HCT116 (cell line): ENCODE measurements at regions not wholly inside any gene's neighbourhood (a gene's known extent, or its start where the extent isn't known, plus 50 kb on each side); places are given as distances from the start of the nearest gene placed in this dataset.

Experiments
- ATAC-seq: fragments of 200-7000 bp; cut with Tn5 transposase; 2 replicates; pipeline ENCODE4 v1.9.1; 2020; ENCODE audit warnings: mild to moderate bottlenecking, moderate library complexity
- BruUV-seq: library from RNA; stranded (reverse); fragments of 400-500 nt; replicated peaks from 2 replicates; lab custom pipeline; 2021; lab: Mats Ljungman, UMichigan
- CTCF ChIA-PET: fragments of 300-600 bp; sonication (Branson Sonifier 250); formaldehyde crosslinking; loops from one replicate; lab custom pipeline; 2021; ENCODE audit warnings: antibody characterized with exemption; lab: Charles Lee
- POLR2A ChIA-PET: fragments of 300-600, 350-600 bp; sonication (Branson Sonifier 250); formaldehyde crosslinking; loops from one replicate; lab custom pipeline; 2021; ENCODE audit warnings: antibody characterized with exemption; lab: Charles Lee
- RAD21 ChIA-PET, 2 experiments: fragments of 300-600 bp; sonication (Branson Sonifier 250); formaldehyde crosslinking; loops; one replicate each; lab custom pipeline; 2023; ENCODE audit warnings: low total read pairs in 2 of 2; ENCODE audit not compliant: uncharacterized antibody in 2 of 2, unreplicated experiment in 2 of 2, low non-redundant PET in 1 of 2; lab: Charles Lee
- DNase-seq: peaks from one replicate; pipeline ENCODE4 v3.0.0-alpha.2; 2010; ENCODE audit warnings: low read depth, low spot score
- H2AFZ ChIP-seq: fragments of 200-600 bp; shearing (Covaris generic), sonication (generic); 2 replicates; pipeline ENCODE4 v1.6.1; 2017; ENCODE audit warnings: low read depth, mixed run types, mixed read lengths, antibody characterized with exemption, low read length; ENCODE audit not compliant: poor library complexity, severe bottlenecking
- H3K27ac ChIP-seq: 2 replicates; pipeline ENCODE4 v1.5.1; 2012; ENCODE audit warnings: low read depth, low read length
- H3K27me3 ChIP-seq: fragments of 200-600 bp; sonication (generic); 2 replicates; pipeline ENCODE4 v1.6.1; 2016; ENCODE audit warnings: mixed run types, low read length, mixed read lengths; ENCODE audit not compliant: insufficient read depth
- H3K36me3 ChIP-seq, 2 experiments: fragments of 200-500 bp in 1 of 2; fragments of 200-600 bp in 1 of 2; sonication (Bioruptor generic) in 1 of 2; sonication (generic) in 1 of 2; 2 replicates each; pipeline versions ENCODE4 v1.5.1 to v1.6.1; 2014 to 2016; ENCODE audit warnings: low read length in 2 of 2, inconsistent platforms in 1 of 2, mixed read lengths in 1 of 2, mixed run types in 1 of 2; ENCODE audit not compliant: insufficient read depth in 2 of 2, control insufficient read depth in 1 of 2
- H3K4me1 ChIP-seq, 2 experiments: fragments of 200-600 bp in 1 of 2; sonication (generic) in 1 of 2; 2 replicates each; pipeline versions ENCODE4 v1.5.1 to v1.6.1; 2012 to 2017; ENCODE audit warnings: low read length in 2 of 2, inconsistent platforms in 1 of 2, mild to moderate bottlenecking in 1 of 2, mixed read lengths in 1 of 2, mixed run types in 1 of 2, moderate library complexity in 1 of 2; ENCODE audit not compliant: insufficient read depth in 2 of 2, control insufficient read depth in 1 of 2
- H3K4me2 ChIP-seq: fragments of 200-600 bp; sonication (generic); 2 replicates; pipeline ENCODE4 v1.6.1; 2017; ENCODE audit warnings: mixed run types, low read length, mixed read lengths
- H3K4me3 ChIP-seq, 2 experiments: fragments of 200-600 bp in 1 of 2; sonication (generic) in 1 of 2; replicated peaks in 1 of 2; 2 replicates each; pipeline ENCODE4 v1.5.1; 2011 to 2016; ENCODE audit warnings: low read length in 2 of 2, control low read depth in 1 of 2, low read depth in 1 of 2, mild to moderate bottlenecking in 1 of 2, mixed read lengths in 1 of 2, mixed run types in 1 of 2
- H3K79me2 ChIP-seq: fragments of 200-600 bp; sonication (generic); 2 replicates; pipeline ENCODE4 v1.6.1; 2017; ENCODE audit warnings: mild to moderate bottlenecking, mixed run types, low read length, moderate library complexity, mixed read lengths; ENCODE audit not compliant: insufficient read depth
- H3K9ac ChIP-seq: fragments of 200-600 bp; sonication (generic); 2 replicates; pipeline ENCODE4 v1.6.1; 2016; ENCODE audit warnings: low read length, mixed read lengths
- H3K9me2 ChIP-seq: fragments of 200-600 bp; sonication (generic), shearing (Covaris generic); 2 replicates; pipeline ENCODE4 v1.6.1; 2017; ENCODE audit warnings: mixed run types, mild to moderate bottlenecking, moderate library complexity; ENCODE audit not compliant: insufficient read depth
- H3K9me3 ChIP-seq, 2 experiments: fragments of 200-500 bp in 1 of 2; fragments of 200-600 bp in 1 of 2; sonication (Bioruptor generic) in 1 of 2; sonication (generic) in 1 of 2; 2 replicates each; pipeline ENCODE4 v1.6.1; 2014 to 2017; ENCODE audit warnings: low read length in 2 of 2, mixed read lengths in 2 of 2, inconsistent platforms in 1 of 2, low read depth in 1 of 2, mild to moderate bottlenecking in 1 of 2, mixed run types in 1 of 2, moderate library complexity in 1 of 2; ENCODE audit not compliant: control insufficient read depth in 1 of 2, insufficient read depth in 1 of 2
- H4K20me1 ChIP-seq: fragments of 200-600 bp; sonication (generic), shearing (Covaris generic); 2 replicates; pipeline ENCODE4 v1.6.1; 2017; ENCODE audit warnings: mixed run types, mild to moderate bottlenecking, moderate library complexity; ENCODE audit not compliant: insufficient read depth
- CBX3 ChIP-seq: IDR thresholded peaks from 2 replicates; pipeline ENCODE4 v1.6.1; 2012; ENCODE audit warnings: low read depth
- CEBPB ChIP-seq: IDR thresholded peaks from 2 replicates; pipeline ENCODE4 v1.6.1; 2012; ENCODE audit warnings: low read depth
- EZH2phosphoT487 ChIP-seq: fragments of 200-600 bp; IDR thresholded peaks from 2 replicates; pipeline ENCODE4 v1.6.1; 2018; ENCODE audit warnings: antibody characterized with exemption, borderline replicate concordance
- POLR2A ChIP-seq: IDR thresholded peaks from 2 replicates; pipeline ENCODE4 v1.7.0; 2011; ENCODE audit warnings: borderline replicate concordance; ENCODE audit not compliant: insufficient read depth, insufficient read length; ENCODE audit errors: extremely low read depth
- POLR2AphosphoS5 ChIP-seq: IDR thresholded peaks from 2 replicates; pipeline ENCODE4 v1.6.1; 2011; ENCODE audit warnings: mild to moderate bottlenecking, low read depth, low read length, moderate library complexity
- RAD21 ChIP-seq: IDR thresholded peaks from 2 replicates; pipeline ENCODE4 v1.6.1; 2012; ENCODE audit warnings: low read depth, mild to moderate bottlenecking
- SIN3A ChIP-seq: IDR thresholded peaks from 2 replicates; pipeline ENCODE4 v1.6.1; 2012; ENCODE audit warnings: low read depth
- SP1 ChIP-seq: IDR thresholded peaks from 2 replicates; pipeline ENCODE4 v1.6.1; 2012; ENCODE audit warnings: low read depth
- SRF ChIP-seq: IDR thresholded peaks from 2 replicates; pipeline ENCODE4 v1.6.1; 2012; ENCODE audit warnings: low read depth
- YY1 ChIP-seq: IDR thresholded peaks from 2 replicates; pipeline ENCODE4 v1.6.1; 2011; ENCODE audit warnings: low read length, low read depth, moderate library complexity, mild to moderate bottlenecking; ENCODE audit not compliant: insufficient replicate concordance; ENCODE audit errors: extremely low read depth
- ZFX ChIP-seq: fragments of 450-650 bp; IDR thresholded peaks from 2 replicates; pipeline ENCODE4 v1.6.1; 2017
- intact Hi-C: fragments of 100-400 bp; cut with micrococcal nuclease; formaldehyde crosslinking; loops from 2 replicates; pipeline ENCODE4 v1.10.0; 2022
- TF ChIP-seq, protein P1 (sequence below): IDR thresholded peaks from 2 replicates; pipeline ENCODE4 v1.6.1; 2011; ENCODE audit warnings: mild to moderate bottlenecking, low read length, moderate library complexity; ENCODE audit not compliant: insufficient replicate concordance; ENCODE audit errors: extremely low read depth
- TF ChIP-seq, protein P2 (sequence below): IDR thresholded peaks from 2 replicates; pipeline ENCODE4 v1.6.1; 2012; ENCODE audit warnings: low read depth

DNA sequence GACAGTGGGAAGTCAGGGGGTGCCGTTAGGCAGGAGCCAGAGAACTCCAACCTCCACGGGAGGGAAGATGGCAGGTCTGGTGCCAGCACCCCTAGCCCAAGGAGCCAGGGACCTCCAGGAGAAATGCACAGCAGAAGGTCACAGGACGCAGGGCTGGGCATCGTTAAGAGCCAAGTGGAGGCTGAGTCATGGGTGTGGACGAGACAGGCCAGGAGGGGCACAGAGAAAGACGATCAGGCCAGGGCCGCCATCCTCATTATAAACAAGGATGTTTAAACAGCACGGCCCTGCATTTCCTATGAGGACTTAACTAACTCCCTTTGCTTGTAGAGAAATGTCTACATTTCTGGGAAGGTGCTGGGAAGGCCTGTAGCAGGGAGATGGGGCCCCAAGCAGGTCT is 77.9 kb upstream of the FZD10 start:
- no peak for ATAC-seq
- no TSS peak for BruUV-seq
- ChIA-PET CTCF (no interaction called here), POLR2A (no interaction called here), RAD21 (no interaction called here)
- no peaks in the 10 kb centered on the region for H3K36me3 ChIP-seq
- no peak for DNase-seq
- H3K27ac ChIP-seq = no peak overlapping the region
- no peaks in the 10 kb centered on the region; a peak in 1 of 4 replicates for H3K9me3 ChIP-seq
- intact Hi-C loops = no loop called here
- H3K4me2 ChIP-seq = no peak overlapping the region
- no peaks in the 10 kb centered on the region for H4K20me1 ChIP-seq
- no peaks in the 10 kb centered on the region for H3K27me3 ChIP-seq
- no peaks in the 10 kb centered on the region for H3K9me2 ChIP-seq
- no peaks in the 10 kb centered on the region for H3K4me1 ChIP-seq
- TF ChIP-seq YY1 (no peak), POLR2A (no peak), ZFX (no peak), RAD21 (no peak), EZH2phosphoT487 (no peak), SRF (no peak), SP1 (no peak), SIN3A (no peak), CEBPB (no peak), POLR2AphosphoS5 (no peak), CBX3 (no peak)
- TF ChIP-seq, protein P1, sequence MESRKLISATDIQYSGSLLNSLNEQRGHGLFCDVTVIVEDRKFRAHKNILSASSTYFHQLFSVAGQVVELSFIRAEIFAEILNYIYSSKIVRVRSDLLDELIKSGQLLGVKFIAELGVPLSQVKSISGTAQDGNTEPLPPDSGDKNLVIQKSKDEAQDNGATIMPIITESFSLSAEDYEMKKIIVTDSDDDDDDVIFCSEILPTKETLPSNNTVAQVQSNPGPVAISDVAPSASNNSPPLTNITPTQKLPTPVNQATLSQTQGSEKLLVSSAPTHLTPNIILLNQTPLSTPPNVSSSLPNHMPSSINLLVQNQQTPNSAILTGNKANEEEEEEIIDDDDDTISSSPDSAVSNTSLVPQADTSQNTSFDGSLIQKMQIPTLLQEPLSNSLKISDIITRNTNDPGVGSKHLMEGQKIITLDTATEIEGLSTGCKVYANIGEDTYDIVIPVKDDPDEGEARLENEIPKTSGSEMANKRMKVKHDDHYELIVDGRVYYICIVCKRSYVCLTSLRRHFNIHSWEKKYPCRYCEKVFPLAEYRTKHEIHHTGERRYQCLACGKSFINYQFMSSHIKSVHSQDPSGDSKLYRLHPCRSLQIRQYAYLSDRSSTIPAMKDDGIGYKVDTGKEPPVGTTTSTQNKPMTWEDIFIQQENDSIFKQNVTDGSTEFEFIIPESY = no peak
- TF ChIP-seq, protein P2, sequence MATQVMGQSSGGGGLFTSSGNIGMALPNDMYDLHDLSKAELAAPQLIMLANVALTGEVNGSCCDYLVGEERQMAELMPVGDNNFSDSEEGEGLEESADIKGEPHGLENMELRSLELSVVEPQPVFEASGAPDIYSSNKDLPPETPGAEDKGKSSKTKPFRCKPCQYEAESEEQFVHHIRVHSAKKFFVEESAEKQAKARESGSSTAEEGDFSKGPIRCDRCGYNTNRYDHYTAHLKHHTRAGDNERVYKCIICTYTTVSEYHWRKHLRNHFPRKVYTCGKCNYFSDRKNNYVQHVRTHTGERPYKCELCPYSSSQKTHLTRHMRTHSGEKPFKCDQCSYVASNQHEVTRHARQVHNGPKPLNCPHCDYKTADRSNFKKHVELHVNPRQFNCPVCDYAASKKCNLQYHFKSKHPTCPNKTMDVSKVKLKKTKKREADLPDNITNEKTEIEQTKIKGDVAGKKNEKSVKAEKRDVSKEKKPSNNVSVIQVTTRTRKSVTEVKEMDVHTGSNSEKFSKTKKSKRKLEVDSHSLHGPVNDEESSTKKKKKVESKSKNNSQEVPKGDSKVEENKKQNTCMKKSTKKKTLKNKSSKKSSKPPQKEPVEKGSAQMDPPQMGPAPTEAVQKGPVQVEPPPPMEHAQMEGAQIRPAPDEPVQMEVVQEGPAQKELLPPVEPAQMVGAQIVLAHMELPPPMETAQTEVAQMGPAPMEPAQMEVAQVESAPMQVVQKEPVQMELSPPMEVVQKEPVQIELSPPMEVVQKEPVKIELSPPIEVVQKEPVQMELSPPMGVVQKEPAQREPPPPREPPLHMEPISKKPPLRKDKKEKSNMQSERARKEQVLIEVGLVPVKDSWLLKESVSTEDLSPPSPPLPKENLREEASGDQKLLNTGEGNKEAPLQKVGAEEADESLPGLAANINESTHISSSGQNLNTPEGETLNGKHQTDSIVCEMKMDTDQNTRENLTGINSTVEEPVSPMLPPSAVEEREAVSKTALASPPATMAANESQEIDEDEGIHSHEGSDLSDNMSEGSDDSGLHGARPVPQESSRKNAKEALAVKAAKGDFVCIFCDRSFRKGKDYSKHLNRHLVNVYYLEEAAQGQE = no peak
- no peak overlapping the region for H3K9ac ChIP-seq
- H3K79me2 ChIP-seq = no peaks in the 10 kb centered on the region
- H2AFZ ChIP-seq = no peak overlapping the region
- no peak overlapping the region for H3K4me3 ChIP-seq
